ENCODE measurements at regions not wholly inside any gene's neighbourhood (a gene's known extent, or its start where the extent isn't known, plus 50 kb on each side); places are given as distances from the start of the nearest gene placed in this dataset.

DNA sequence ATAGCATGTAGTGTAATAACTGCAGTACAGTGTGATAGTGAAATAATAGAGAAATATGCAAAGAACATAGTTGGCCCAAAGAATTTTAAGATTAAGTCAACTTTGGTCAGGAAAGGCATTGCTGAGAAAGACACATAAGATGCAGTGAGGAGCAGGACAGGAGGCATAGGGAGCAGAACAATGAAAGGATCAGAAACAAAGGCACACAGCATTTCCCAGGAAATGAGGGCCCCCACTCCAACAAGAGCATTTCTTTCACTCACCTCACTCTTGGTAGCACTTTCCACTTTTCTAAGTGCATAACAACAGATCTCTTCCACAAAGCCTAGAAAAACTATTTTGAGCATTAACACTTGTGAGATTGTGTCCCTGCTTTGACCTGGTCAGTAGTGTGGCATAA lies 238.4 kb upstream of the FAT3 start:
- Histone ChIP-seq H3K27ac (ENCODE audit: poor library complexity, severe bottlenecking) (no peak overlapping the region), H3K4me3 (ENCODE audit: severe bottlenecking) (no peak overlapping the region), H3K4me1 (ENCODE audit: insufficient read depth, poor library complexity, severe bottlenecking) (peaks cover 12% of the 10 kb centered on the region), H3K27me3 (ENCODE audit: insufficient read depth, poor library complexity, severe bottlenecking) (no peaks in the 10 kb centered on the region), H3K36me3 (ENCODE audit: low read depth) (no peaks in the 10 kb centered on the region), H3K9me3 (ENCODE audit: severe bottlenecking) (no peaks in the 10 kb centered on the region)
- TF ChIP-seq, protein P1, sequence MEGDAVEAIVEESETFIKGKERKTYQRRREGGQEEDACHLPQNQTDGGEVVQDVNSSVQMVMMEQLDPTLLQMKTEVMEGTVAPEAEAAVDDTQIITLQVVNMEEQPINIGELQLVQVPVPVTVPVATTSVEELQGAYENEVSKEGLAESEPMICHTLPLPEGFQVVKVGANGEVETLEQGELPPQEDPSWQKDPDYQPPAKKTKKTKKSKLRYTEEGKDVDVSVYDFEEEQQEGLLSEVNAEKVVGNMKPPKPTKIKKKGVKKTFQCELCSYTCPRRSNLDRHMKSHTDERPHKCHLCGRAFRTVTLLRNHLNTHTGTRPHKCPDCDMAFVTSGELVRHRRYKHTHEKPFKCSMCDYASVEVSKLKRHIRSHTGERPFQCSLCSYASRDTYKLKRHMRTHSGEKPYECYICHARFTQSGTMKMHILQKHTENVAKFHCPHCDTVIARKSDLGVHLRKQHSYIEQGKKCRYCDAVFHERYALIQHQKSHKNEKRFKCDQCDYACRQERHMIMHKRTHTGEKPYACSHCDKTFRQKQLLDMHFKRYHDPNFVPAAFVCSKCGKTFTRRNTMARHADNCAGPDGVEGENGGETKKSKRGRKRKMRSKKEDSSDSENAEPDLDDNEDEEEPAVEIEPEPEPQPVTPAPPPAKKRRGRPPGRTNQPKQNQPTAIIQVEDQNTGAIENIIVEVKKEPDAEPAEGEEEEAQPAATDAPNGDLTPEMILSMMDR (IDR thresholded peaks at IDR 0.05; ENCODE audit: poor library complexity, severe bottlenecking), result no peak
- no peak for ATAC-seq (ENCODE audit: low read depth)
- DNase-seq (ENCODE audit: low spot score), result no peak

DNA sequence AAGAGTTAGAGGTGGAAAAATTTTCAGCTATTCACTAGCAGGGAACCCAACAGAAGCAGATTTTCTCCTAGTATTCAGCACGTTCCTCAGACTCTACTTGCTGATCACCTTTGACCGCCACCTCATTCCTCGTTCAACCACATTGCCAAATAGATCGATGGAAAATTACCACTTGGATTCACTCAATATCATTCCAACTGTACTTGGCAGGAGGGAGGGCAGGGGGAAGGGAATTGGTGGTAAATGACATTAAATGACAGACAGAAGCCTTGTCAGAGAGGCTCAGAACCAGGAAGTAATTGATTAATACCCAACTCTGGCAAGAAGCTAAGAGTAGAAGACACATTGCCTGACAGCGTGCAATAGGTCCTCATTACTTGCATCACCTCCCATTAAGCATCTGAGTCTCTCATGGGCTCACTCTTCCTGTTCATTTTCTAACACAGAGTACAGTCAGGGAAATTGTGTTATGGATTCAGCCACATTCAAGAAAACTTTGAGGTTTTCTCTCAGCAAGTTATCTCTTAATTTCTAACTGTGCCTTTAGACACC lies 240.5 kb upstream of the FAT3 start:
- DNase-seq (ENCODE audit: low spot score), result no peak
- Histone ChIP-seq H3K36me3 (ENCODE audit: low read depth) (no peaks in the 10 kb centered on the region), H3K27me3 (ENCODE audit: insufficient read depth, poor library complexity, severe bottlenecking) (no peaks in the 10 kb centered on the region), H3K4me1 (ENCODE audit: insufficient read depth, poor library complexity, severe bottlenecking) (peaks cover 16% of the 10 kb centered on the region), H3K9me3 (ENCODE audit: severe bottlenecking) (no peaks in the 10 kb centered on the region), H3K4me3 (ENCODE audit: severe bottlenecking) (no peak overlapping the region), H3K27ac (ENCODE audit: poor library complexity, severe bottlenecking) (no peak overlapping the region)
- TF ChIP-seq, protein P1 (IDR thresholded peaks at IDR 0.05; ENCODE audit: poor library complexity, severe bottlenecking), result no peak
- ATAC-seq (ENCODE audit: low read depth), result no peak

DNA sequence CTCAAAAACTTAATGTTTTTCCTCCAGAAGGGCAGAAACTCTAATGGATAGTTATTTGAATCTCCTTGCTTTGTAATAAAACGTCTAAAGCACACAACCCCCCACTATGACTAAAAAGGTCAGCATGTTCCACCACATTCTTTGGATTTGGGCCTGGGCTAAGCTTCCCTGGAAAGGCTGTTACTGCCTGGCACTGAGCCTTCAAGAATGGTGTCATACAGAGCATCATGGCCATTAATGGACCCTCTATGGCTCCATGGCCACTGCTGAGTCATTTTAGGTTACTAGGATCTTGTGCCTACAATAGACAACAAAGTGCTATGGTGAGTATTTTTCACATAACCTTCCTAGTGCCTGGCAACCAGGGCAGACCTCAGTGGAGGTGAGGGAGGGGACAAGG lies 242.6 kb upstream of the FAT3 start:
- DNase-seq (ENCODE audit: low spot score), result peak; percentile 78
- Histone ChIP-seq H3K27me3 (ENCODE audit: insufficient read depth, poor library complexity, severe bottlenecking) (no peaks in the 10 kb centered on the region), H3K4me1 (ENCODE audit: insufficient read depth, poor library complexity, severe bottlenecking) (peaks cover 25% of the 10 kb centered on the region), H3K36me3 (ENCODE audit: low read depth) (no peaks in the 10 kb centered on the region), H3K4me3 (ENCODE audit: severe bottlenecking) (no peak overlapping the region), H3K9me3 (ENCODE audit: severe bottlenecking) (no peaks in the 10 kb centered on the region), H3K27ac (ENCODE audit: poor library complexity, severe bottlenecking) (peak overlapping the region; percentile 84)
- TF ChIP-seq, protein P1 (IDR thresholded peaks at IDR 0.05; ENCODE audit: poor library complexity, severe bottlenecking), result no peak
- ATAC-seq (ENCODE audit: low read depth), result peak; percentile 95

DNA sequence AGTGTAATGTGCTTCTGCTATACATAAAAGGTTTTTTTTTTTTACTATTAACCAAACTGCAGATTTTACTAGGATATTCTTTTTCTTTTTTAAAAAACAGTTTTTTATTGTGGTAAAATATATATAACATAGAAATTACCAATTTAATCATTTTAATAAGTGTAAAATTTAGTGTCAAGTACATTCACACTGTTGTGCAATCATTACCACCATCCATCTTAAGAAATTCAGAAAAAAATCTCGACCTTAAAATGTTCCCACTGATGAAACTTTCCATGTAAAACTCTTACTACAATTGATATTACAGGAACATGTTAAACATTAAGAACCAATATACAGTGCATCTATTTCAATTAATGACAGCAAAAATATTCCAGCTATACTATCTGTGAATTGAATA lies 244.8 kb upstream of the FAT3 start:
- H3K27me3 ChIP-seq (ENCODE audit: insufficient read depth, poor library complexity, severe bottlenecking), result no peaks in the 10 kb centered on the region
- H3K9me3 ChIP-seq (ENCODE audit: severe bottlenecking), result no peaks in the 10 kb centered on the region
- no peak for ATAC-seq (ENCODE audit: low read depth)
- H3K4me1 ChIP-seq (ENCODE audit: insufficient read depth, poor library complexity, severe bottlenecking), result peaks cover 25% of the 10 kb centered on the region
- H3K36me3 ChIP-seq (ENCODE audit: low read depth), result no peaks in the 10 kb centered on the region
- DNase-seq (ENCODE audit: low spot score), result no peak
- H3K4me3 ChIP-seq (ENCODE audit: severe bottlenecking), result no peak overlapping the region
- TF ChIP-seq, protein P1 (IDR thresholded peaks at IDR 0.05; ENCODE audit: poor library complexity, severe bottlenecking), result no peak
- H3K27ac ChIP-seq (ENCODE audit: poor library complexity, severe bottlenecking), result peak overlapping the region; percentile 58

DNA sequence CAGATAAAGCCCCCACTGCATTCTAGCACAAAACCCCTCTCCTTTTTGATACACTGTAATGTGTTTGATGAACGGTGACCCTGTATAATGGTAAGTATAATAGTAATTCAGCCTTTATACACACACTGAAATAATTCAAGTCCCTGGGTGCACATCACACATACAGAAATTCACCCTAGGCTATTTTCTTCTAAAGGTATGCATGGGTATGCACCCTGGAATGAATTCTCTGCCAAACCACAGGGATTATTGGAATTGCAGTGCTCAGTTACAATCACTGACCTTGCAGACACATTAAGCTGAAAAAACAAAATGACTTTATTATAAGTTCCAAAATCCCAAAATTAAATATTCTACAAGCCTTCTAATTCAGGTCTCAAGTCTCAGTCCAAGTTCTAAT lies 245.9 kb upstream of the FAT3 start:
- H3K36me3 ChIP-seq (ENCODE audit: low read depth), result no peaks in the 10 kb centered on the region
- H3K9me3 ChIP-seq (ENCODE audit: severe bottlenecking), result no peaks in the 10 kb centered on the region
- H3K27me3 ChIP-seq (ENCODE audit: insufficient read depth, poor library complexity, severe bottlenecking), result no peaks in the 10 kb centered on the region
- DNase-seq (ENCODE audit: low spot score) (no peak), ATAC-seq (ENCODE audit: low read depth) (peak; percentile 77)
- TF ChIP-seq, protein P1 (IDR thresholded peaks at IDR 0.05; ENCODE audit: poor library complexity, severe bottlenecking), result no peak
- no peak overlapping the region for H3K4me3 ChIP-seq (ENCODE audit: severe bottlenecking)
- H3K27ac ChIP-seq (ENCODE audit: poor library complexity, severe bottlenecking), result peak overlapping the region; percentile 58
- H3K4me1 ChIP-seq (ENCODE audit: insufficient read depth, poor library complexity, severe bottlenecking), result peaks cover 25% of the 10 kb centered on the region
